ENCODE measurements at regions not wholly inside any gene's neighbourhood (a gene's known extent, or its start where the extent isn't known, plus 50 kb on each side); places are given as distances from the start of the nearest gene placed in this dataset.

DNA sequence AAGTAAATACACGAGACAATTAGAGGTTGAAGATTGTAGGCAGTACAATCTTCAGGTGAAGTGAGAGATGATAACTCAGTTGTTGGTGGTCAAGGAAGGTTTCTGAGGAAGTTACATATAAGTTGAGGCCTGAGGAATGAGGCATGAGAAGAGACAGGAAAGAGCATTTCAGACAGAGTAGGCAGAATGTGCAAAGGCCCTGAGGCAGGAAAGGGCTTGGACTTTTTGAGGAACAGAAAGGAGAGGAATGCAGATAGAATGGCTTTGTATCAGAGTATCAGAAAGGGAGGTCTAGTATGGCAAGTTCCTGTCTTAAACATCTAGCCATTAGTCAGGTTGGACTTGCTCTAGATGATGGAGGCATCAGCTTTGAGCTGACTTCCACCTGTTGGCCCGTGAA, 122.5 kb downstream of the CAND1 start:
- Histone ChIP-seq H3K27me3 (ENCODE audit: control insufficient read depth, extremely low read depth, insufficient read depth, low read length) (no peaks in the 10 kb centered on the region), H3K4me1 (ENCODE audit: control insufficient read depth, extremely low read depth, insufficient read depth, low read length) (peaks cover 19% of the 10 kb centered on the region), H3K79me2 (ENCODE audit: control insufficient read depth, insufficient read depth, low read length) (no peaks in the 10 kb centered on the region), H3K27ac (ENCODE audit: control insufficient read depth, insufficient read depth, low read length) (no peak overlapping the region), H3K4me2 (ENCODE audit: control insufficient read depth, extremely low read depth, insufficient read depth, low read depth, low read length) (no peak overlapping the region), H4K20me1 (ENCODE audit: control insufficient read depth, extremely low read depth, insufficient read depth, low read length) (no peaks in the 10 kb centered on the region), H3K36me3 (ENCODE audit: control insufficient read depth in 2 of 2, extremely low read depth in 1 of 2, insufficient read depth in 2 of 2, low read length in 2 of 2) (no peaks in the 10 kb centered on the region), H3K9me3 (ENCODE audit: control insufficient read depth, low read depth, low read length) (no peaks in the 10 kb centered on the region), H3K9ac (ENCODE audit: control insufficient read depth, extremely low read depth, insufficient read depth, low read length) (no peak overlapping the region), H2AFZ (ENCODE audit: control insufficient read depth, low read length) (no peak overlapping the region), H3K9me1 (ENCODE audit: control insufficient read depth, extremely low read depth, insufficient read depth, low read length) (no peaks in the 10 kb centered on the region), H3K4me3 (ENCODE audit: control insufficient read depth in 2 of 3, extremely low read depth in 1 of 3, insufficient read depth in 2 of 3, low read depth in 1 of 3, low read length in 3 of 3) (no peak overlapping the region)
- DNase-seq (ENCODE audit: low read depth, low spot score) (no peak), FAIRE-seq (no peak)
- dilution Hi-C loops (cut with MboI; ENCODE audit: extremely low pct_ligation_motif_present, low sequenced_read_pairs), result no loop called here
- no peak for TF ChIP-seq EZH2 (IDR thresholded peaks at IDR 0.05; ENCODE audit: low read length)
- TF ChIP-seq, protein P1, sequence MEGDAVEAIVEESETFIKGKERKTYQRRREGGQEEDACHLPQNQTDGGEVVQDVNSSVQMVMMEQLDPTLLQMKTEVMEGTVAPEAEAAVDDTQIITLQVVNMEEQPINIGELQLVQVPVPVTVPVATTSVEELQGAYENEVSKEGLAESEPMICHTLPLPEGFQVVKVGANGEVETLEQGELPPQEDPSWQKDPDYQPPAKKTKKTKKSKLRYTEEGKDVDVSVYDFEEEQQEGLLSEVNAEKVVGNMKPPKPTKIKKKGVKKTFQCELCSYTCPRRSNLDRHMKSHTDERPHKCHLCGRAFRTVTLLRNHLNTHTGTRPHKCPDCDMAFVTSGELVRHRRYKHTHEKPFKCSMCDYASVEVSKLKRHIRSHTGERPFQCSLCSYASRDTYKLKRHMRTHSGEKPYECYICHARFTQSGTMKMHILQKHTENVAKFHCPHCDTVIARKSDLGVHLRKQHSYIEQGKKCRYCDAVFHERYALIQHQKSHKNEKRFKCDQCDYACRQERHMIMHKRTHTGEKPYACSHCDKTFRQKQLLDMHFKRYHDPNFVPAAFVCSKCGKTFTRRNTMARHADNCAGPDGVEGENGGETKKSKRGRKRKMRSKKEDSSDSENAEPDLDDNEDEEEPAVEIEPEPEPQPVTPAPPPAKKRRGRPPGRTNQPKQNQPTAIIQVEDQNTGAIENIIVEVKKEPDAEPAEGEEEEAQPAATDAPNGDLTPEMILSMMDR (optimal IDR thresholded peaks at IDR 0.05 in 1 of 3, IDR thresholded peaks at IDR 0.05 in 1 of 3, conservative IDR thresholded peaks at IDR 0.05 in 1 of 3; ENCODE audit: extremely low read depth in 1 of 3, insufficient read depth in 2 of 3, low read length in 3 of 3), result no peak

DNA sequence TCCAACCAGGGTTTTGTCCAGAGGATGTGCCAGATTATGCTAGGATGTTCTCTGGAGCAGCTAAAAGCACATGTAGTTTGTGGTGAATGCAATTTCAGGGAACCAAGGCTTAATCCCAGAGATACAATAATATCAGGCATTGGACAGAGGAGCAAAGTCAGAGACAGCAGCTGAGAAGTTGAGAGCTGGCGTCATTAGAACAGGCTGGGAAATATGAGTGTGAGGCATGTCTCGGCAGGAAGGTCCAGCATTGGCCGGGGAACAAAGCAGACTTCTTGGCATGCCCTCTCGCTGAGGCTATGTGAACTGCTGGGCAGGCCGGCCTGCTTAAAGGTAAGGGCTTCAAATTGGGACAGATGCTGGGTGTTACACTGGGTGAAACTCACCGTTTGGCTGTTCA, 125.4 kb downstream of the CAND1 start:
- H2AFZ ChIP-seq (ENCODE audit: control insufficient read depth, low read length), result peak overlapping the region; percentile 46
- H4K20me1 ChIP-seq (ENCODE audit: control insufficient read depth, extremely low read depth, insufficient read depth, low read length), result no peaks in the 10 kb centered on the region
- H3K4me1 ChIP-seq (ENCODE audit: control insufficient read depth, extremely low read depth, insufficient read depth, low read length), result peaks cover 12% of the 10 kb centered on the region
- peak; percentile 99 for FAIRE-seq
- no peaks in the 10 kb centered on the region for H3K36me3 ChIP-seq (ENCODE audit: control insufficient read depth in 2 of 2, extremely low read depth in 1 of 2, insufficient read depth in 2 of 2, low read length in 2 of 2)
- H3K9me1 ChIP-seq (ENCODE audit: control insufficient read depth, extremely low read depth, insufficient read depth, low read length), result no peaks in the 10 kb centered on the region
- TF ChIP-seq, protein P1 (optimal IDR thresholded peaks at IDR 0.05 in 1 of 3, IDR thresholded peaks at IDR 0.05 in 1 of 3, conservative IDR thresholded peaks at IDR 0.05 in 1 of 3; ENCODE audit: extremely low read depth in 1 of 3, insufficient read depth in 2 of 3, low read length in 3 of 3), result peak; percentile 64 to 78 (median 71)
- no peak for TF ChIP-seq EZH2 (IDR thresholded peaks at IDR 0.05; ENCODE audit: low read length)
- no peak overlapping the region for H3K4me3 ChIP-seq (ENCODE audit: control insufficient read depth in 2 of 3, extremely low read depth in 1 of 3, insufficient read depth in 2 of 3, low read depth in 1 of 3, low read length in 3 of 3)
- H3K27ac ChIP-seq (ENCODE audit: control insufficient read depth, insufficient read depth, low read length), result no peak overlapping the region
- dilution Hi-C loops (cut with MboI; ENCODE audit: extremely low pct_ligation_motif_present, low sequenced_read_pairs), result no loop called here
- H3K9me3 ChIP-seq (ENCODE audit: control insufficient read depth, low read depth, low read length), result no peaks in the 10 kb centered on the region
- H3K4me2 ChIP-seq (ENCODE audit: control insufficient read depth, extremely low read depth, insufficient read depth, low read depth, low read length), result no peak overlapping the region
- DNase-seq (ENCODE audit: low read depth, low spot score), result no peak
- H3K27me3 ChIP-seq (ENCODE audit: control insufficient read depth, extremely low read depth, insufficient read depth, low read length), result no peaks in the 10 kb centered on the region
- no peak overlapping the region for H3K9ac ChIP-seq (ENCODE audit: control insufficient read depth, extremely low read depth, insufficient read depth, low read length)
- H3K79me2 ChIP-seq (ENCODE audit: control insufficient read depth, insufficient read depth, low read length), result no peaks in the 10 kb centered on the region

All from keratinocyte (primary cell).